ENCODE measurements at regions not wholly inside any gene's neighbourhood (a gene's known extent, or its start where the extent isn't known, plus 50 kb on each side); places are given as distances from the start of the nearest gene placed in this dataset.

DNA sequence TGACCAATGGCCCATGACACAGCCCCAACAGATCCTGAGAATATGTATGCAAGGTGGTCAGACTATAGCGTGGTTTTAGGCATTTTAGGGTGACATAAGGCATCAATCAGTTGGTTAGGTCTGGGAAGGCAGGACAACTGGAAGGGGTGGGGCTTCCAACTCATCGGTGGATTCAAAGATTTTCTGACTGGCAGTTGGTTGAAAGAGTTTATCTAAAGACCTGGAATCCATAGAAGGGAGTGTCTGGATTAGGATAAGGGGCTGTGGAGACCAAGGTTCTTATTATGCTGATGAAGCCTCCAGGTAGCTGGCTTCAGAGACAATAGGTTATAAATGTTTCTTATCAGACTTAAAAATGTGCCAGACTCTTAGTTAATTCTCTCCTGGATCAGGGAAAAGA is 60.3 kb upstream of the CFAP46 start:
- WGBS, 2 donors (ENCODE audit: low coverage in 1 of 2): 53% methylated on average over 2 of the region's 2 CpGs; no CpG with 5 or more reads in 1 of the 2 donors
- TF ChIP-seq POLR2A (IDR thresholded peaks at IDR 0.05) (no peak), POLR2AphosphoS5 (IDR thresholded peaks at IDR 0.05) (no peak), EP300 (IDR thresholded peaks at IDR 0.05; ENCODE audit: low read depth) (no peak)
- TF ChIP-seq, protein P1, sequence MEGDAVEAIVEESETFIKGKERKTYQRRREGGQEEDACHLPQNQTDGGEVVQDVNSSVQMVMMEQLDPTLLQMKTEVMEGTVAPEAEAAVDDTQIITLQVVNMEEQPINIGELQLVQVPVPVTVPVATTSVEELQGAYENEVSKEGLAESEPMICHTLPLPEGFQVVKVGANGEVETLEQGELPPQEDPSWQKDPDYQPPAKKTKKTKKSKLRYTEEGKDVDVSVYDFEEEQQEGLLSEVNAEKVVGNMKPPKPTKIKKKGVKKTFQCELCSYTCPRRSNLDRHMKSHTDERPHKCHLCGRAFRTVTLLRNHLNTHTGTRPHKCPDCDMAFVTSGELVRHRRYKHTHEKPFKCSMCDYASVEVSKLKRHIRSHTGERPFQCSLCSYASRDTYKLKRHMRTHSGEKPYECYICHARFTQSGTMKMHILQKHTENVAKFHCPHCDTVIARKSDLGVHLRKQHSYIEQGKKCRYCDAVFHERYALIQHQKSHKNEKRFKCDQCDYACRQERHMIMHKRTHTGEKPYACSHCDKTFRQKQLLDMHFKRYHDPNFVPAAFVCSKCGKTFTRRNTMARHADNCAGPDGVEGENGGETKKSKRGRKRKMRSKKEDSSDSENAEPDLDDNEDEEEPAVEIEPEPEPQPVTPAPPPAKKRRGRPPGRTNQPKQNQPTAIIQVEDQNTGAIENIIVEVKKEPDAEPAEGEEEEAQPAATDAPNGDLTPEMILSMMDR (IDR thresholded peaks at IDR 0.05): no peak
- Histone ChIP-seq H3K9me3 (no peaks in the 10 kb centered on the region), H3K4me3 (no peak overlapping the region), H3K27me3 (no peaks in the 10 kb centered on the region), H3K36me3 (no peaks in the 10 kb centered on the region), H3K4me1 (peaks cover 0 to 3% (median 0%) of the 10 kb centered on the region in 4 donors), H3K27ac (no peak overlapping the region)
- intact Hi-C loops (cut with DNase I; ENCODE audit: low total_unique reads): no loop called here
- in situ Hi-C loops (cut with MboI; ENCODE audit: low pct_ligation_motif_present in 1 of 4, low pct_unique_long_range_greater_than_20kb in 1 of 4, low sequenced_read_pairs in 3 of 4): no loop called here
- no peak for DNase-seq

DNA sequence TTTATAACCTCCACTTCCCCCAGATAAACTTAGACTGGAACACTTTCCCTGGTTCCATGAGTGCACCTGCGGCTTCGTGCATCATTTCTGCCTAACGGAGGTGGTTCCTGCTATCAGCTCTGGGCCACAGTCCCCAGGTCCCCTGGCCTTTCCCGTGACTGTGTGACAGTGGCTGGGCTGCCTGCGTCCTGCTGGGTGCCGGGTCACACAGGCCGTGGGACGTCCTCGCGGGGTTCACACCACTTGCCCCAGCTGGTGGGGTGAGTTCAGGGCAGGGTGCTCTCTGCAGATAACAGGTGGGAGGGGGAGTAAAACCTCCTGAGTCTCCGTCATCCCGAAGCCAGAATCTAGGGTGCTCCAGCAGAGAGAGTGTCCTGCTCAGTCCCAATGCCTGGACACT is 58.7 kb upstream of the CFAP46 start:
- in situ Hi-C loops (cut with MboI; ENCODE audit: low pct_ligation_motif_present in 1 of 4, low pct_unique_long_range_greater_than_20kb in 1 of 4, low sequenced_read_pairs in 3 of 4) (no loop called here), intact Hi-C loops (cut with DNase I; ENCODE audit: low total_unique reads) (no loop called here)
- H3K36me3 ChIP-seq: no peaks in the 10 kb centered on the region
- no peaks in the 10 kb centered on the region for H3K9me3 ChIP-seq
- H3K4me1 ChIP-seq: no peaks in the 10 kb centered on the region
- H3K27me3 ChIP-seq: no peaks in the 10 kb centered on the region
- DNase-seq: no peak
- H3K4me3 ChIP-seq: no peak overlapping the region
- H3K27ac ChIP-seq: no peak overlapping the region
- 85% methylated on average over 12 of the region's 12 CpGs; no CpG with 5 or more reads in 1 of the 2 donors for WGBS, 2 donors (ENCODE audit: low coverage in 1 of 2)
- TF ChIP-seq POLR2A (IDR thresholded peaks at IDR 0.05): no peak
- TF ChIP-seq, protein P1 (IDR thresholded peaks at IDR 0.05): no peak
- no peak for TF ChIP-seq EP300 (IDR thresholded peaks at IDR 0.05; ENCODE audit: low read depth)
- no peak for TF ChIP-seq POLR2AphosphoS5 (IDR thresholded peaks at IDR 0.05)

DNA sequence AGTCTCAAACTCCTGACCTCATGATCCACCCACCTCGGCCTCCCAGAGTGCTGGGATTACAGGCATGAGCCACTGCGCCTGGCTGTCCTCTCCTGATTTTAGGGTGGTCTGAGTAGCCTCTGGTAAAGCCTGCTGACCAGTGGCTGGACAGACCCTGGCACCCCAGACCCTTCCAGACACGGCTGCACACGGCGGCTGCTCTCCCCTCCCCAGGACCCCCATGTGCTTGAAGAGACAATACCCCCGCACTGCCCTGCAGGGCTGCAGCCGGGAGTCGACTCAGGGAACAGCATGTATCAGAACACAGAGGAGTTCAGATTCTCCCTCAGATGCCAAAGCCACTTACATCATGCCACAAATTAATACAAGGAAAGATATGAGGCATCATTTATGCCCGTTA is 58.3 kb upstream of the CFAP46 start:
- Histone ChIP-seq H3K9me3 (no peaks in the 10 kb centered on the region), H3K4me3 (no peak overlapping the region), H3K36me3 (no peaks in the 10 kb centered on the region), H3K27me3 (no peaks in the 10 kb centered on the region), H3K4me1 (no peaks in the 10 kb centered on the region), H3K27ac (no peak overlapping the region)
- TF ChIP-seq, protein P1 (IDR thresholded peaks at IDR 0.05): no peak
- TF ChIP-seq POLR2AphosphoS5 (IDR thresholded peaks at IDR 0.05) (no peak), POLR2A (IDR thresholded peaks at IDR 0.05) (no peak), EP300 (IDR thresholded peaks at IDR 0.05; ENCODE audit: low read depth) (no peak)
- intact Hi-C loops (cut with DNase I; ENCODE audit: low total_unique reads) (no loop called here), in situ Hi-C loops (cut with MboI; ENCODE audit: low pct_ligation_motif_present in 1 of 4, low pct_unique_long_range_greater_than_20kb in 1 of 4, low sequenced_read_pairs in 3 of 4) (no loop called here)
- 29 to 86% methylated on average over 1 to 9 of the region's 9 CpGs for WGBS, 2 donors (ENCODE audit: low coverage in 1 of 2)
- DNase-seq: no peak

DNA sequence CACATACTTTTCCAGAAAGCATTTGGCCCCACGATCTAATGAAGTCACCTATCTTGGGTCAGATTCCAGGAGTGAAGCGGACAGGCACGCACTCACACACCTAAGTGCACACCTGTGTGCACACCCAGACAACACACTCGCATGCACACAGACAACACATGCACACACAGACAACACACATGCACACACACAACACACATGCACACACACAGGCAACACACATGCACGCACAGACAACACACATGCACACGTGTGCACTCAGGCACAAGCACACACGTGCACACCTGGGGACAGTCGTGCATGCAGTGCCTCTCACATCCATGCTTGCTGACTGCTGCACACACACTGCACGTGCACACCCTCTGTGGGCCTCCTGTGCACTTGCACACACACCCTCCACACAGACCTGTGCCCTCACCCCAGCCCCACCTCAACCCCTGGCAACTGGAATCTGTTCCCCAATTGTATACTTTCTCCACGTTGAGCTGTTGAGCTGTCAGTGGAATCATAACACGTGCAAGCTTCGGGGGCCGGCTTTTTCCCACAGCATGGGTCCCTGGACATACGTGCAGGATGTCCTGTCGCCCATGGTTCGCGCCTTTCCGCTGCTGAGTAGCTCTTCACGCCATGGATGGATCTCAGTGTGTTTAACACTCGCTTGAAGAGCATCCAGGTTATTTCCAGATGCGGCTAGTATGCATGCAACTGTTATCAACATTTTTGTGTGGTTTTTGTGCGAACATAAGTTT is 55.3 kb upstream of the CFAP46 start:
- TF ChIP-seq EP300 (IDR thresholded peaks at IDR 0.05; ENCODE audit: low read depth) (no peak), POLR2A (IDR thresholded peaks at IDR 0.05) (no peak), POLR2AphosphoS5 (IDR thresholded peaks at IDR 0.05) (no peak)
- TF ChIP-seq, protein P1 (IDR thresholded peaks at IDR 0.05): no peak
- 63 to 81% methylated on average over 1 to 22 of the region's 22 CpGs for WGBS, 2 donors (ENCODE audit: low coverage in 1 of 2)
- H3K27ac ChIP-seq: no peak overlapping the region
- no peaks in the 10 kb centered on the region for H3K36me3 ChIP-seq
- no peak overlapping the region for H3K4me3 ChIP-seq
- H3K27me3 ChIP-seq: no peaks in the 10 kb centered on the region
- DNase-seq: no peak
- H3K9me3 ChIP-seq: no peaks in the 10 kb centered on the region
- intact Hi-C loops (cut with DNase I; ENCODE audit: low total_unique reads): no loop called here
- in situ Hi-C loops (cut with MboI; ENCODE audit: low pct_ligation_motif_present in 1 of 4, low pct_unique_long_range_greater_than_20kb in 1 of 4, low sequenced_read_pairs in 3 of 4): no loop called here
- H3K4me1 ChIP-seq: no peaks in the 10 kb centered on the region
